ENCODE measurements at regions not wholly inside any gene's neighbourhood (a gene's known extent, or its start where the extent isn't known, plus 50 kb on each side); places are given as distances from the start of the nearest gene placed in this dataset.

GRCh38 chr5:67577424-67577823, 380.8 kb upstream of the CD180 start:
- TF ChIP-seq ZNF565 (CRISPR knock-in tag; conservative IDR thresholded peaks at IDR 0.05; ENCODE audit: low read depth) = no peak
- no peak for TF ChIP-seq ZFP3 (CRISPR knock-in tag; IDR thresholded peaks at IDR 0.05)

Data from SK-N-SH treated with all-trans-retinoic acid at 6 μM for 48 hours (cell line).